GM12874 (cell line): ENCODE measurements at regions not wholly inside any gene's neighbourhood (a gene's known extent, or its start where the extent isn't known, plus 50 kb on each side); places are given as distances from the start of the nearest gene placed in this dataset.

Source experiments
- TF ChIP-seq, protein P1 (sequence below): IDR thresholded peaks from 2 replicates; pipeline ENCODE4 v1.5.1; 2011; ENCODE audit warnings: low read depth, mild to moderate bottlenecking, control low read depth, low read length, moderate library complexity; ENCODE audit not compliant: insufficient read depth

DNA sequence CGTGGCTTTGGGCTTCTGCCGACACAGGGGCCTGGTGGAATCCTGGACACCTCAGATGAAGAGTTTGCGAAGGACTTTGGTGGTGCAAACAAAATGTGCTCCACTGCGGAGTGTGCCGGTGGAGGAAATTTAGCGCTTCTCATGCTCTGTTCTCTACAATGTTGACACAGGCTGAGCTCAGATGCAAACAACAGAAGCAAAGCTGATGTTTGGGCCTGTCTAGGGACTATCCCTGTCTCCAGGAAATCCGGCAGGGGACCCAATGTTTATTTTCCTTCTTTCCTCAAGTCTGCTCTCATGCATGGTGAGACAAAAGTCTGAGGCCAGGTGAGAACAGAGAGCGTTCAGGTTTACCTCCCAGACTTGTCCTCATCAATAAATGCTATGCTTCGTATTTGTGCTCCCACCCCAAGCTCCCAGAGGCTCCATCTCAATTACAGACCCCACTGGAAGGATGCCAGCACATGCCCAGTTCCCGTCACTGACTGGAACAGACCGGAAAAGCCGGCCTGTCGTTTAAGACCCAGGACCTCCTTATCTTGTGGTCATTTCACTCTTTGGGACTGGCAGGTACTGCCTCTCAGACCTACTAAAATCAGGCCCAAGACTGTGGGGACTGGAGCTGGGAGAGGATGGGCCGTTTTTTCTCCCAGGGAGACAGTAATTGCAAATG, 105.7 kb upstream of the B3GAT1 start:
- TF ChIP-seq, protein P1, sequence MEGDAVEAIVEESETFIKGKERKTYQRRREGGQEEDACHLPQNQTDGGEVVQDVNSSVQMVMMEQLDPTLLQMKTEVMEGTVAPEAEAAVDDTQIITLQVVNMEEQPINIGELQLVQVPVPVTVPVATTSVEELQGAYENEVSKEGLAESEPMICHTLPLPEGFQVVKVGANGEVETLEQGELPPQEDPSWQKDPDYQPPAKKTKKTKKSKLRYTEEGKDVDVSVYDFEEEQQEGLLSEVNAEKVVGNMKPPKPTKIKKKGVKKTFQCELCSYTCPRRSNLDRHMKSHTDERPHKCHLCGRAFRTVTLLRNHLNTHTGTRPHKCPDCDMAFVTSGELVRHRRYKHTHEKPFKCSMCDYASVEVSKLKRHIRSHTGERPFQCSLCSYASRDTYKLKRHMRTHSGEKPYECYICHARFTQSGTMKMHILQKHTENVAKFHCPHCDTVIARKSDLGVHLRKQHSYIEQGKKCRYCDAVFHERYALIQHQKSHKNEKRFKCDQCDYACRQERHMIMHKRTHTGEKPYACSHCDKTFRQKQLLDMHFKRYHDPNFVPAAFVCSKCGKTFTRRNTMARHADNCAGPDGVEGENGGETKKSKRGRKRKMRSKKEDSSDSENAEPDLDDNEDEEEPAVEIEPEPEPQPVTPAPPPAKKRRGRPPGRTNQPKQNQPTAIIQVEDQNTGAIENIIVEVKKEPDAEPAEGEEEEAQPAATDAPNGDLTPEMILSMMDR, result no peak

DNA sequence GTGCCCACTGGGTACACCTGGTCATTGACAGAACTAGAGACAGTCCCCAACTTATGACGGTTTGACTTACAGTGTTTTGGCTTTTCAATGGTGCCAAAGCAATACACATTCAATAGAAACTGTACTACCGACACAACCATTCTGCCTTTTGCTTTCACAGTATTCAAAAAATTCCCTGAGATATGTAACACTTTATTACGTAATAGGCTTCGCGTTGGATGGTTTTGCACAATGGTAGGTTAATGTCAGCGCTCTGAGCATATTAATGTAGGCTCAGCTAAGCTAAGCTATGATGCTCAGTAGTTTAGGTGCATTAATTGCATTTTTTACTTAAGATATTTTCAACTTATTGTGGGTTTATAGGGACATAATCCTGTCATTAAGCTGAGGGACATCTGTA, 105.1 kb upstream of the B3GAT1 start:
- TF ChIP-seq, protein P1, result no peak

DNA sequence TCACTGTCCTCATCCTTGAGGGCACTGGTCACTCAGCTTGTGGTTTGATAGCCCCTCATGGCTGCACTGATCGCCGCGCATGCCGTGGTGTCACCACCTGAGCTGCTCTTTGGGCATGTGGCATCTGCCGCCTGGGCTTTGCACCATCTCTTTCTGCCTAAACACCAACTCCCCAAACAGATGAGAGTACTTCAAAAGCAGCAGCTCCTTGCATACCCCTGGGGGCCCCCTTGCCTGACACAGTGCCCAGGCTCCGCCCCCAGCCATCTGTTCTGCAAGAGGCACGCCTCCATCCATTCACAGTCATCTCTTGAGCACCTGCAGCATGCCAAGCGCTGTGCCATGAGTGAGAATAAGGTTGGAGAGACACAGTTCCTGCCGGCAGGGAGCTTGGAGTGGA, 104.5 kb upstream of the B3GAT1 start:
- TF ChIP-seq, protein P1, result no peak

DNA sequence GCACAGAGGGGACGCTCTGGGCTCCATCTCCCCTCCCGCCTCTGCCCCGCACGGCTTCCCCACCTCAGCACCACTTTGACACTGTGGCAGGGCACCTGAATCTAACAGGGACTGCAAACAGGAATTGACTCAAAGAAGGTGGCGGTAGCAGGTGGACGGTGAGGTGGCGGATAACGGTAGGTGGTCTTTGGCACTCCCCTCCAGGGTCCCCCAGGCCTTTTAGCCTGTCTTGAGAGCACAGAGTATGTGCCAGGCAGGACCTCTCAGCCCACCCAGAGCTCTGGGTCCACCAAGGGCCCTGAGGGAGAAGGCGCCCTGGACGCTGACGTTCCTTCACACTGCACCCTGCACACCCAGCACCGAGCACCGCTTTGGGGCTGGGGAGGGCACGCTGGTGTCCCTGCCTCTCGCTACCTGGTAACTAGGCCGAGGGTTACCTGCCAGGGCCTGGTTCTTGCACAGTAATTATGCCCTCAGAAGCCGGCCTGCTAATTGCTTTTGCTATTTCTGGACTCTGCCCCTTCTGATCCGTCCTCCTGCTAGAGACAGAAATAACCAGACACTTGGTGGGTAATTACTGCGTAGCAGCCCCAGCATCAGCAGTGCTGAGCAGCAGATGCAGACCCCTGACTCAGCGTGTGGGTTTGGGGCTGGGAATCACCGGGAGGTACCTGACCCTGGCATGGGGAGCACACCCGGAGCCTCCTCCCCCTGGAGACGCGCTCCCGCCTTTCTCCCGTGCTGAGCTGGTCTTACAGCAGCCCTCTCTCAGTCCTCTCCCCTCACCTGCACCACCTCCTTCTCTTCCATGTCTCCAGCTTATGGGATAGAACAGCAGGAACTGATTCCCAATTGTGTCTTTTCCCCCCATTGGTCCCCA, 103.3 kb upstream of the B3GAT1 start:
- TF ChIP-seq, protein P1, result no peak

DNA sequence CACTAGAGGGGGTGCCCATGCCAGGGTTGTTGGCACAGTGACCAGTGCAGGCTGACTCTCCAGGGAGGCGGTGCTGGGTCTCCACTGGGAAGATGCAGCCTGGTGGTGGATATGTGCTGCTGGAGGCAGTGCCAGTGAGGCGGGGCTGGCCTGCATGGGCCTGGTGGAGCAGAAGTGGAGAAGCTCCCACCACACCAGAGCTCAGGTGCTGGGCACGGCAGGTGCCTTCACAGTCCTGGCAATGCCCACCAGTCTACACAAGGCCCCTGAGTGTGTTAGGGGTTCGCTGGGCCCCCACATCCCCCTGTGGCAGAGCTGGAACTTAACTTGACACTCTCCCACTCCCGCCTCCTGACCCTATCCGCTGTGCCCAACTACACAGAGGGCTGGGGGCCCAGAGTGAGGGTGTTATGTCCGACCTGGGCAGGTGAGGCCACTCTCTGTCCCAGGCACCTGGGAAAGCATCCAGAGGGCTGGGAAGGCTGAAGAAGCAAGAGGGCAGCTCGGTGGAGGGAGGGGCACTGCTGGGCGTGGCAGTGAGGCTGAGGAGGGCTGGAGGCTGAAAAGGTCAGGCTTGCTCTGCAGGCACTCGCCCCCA, 102.4 kb upstream of the B3GAT1 start:
- TF ChIP-seq, protein P1, result no peak

DNA sequence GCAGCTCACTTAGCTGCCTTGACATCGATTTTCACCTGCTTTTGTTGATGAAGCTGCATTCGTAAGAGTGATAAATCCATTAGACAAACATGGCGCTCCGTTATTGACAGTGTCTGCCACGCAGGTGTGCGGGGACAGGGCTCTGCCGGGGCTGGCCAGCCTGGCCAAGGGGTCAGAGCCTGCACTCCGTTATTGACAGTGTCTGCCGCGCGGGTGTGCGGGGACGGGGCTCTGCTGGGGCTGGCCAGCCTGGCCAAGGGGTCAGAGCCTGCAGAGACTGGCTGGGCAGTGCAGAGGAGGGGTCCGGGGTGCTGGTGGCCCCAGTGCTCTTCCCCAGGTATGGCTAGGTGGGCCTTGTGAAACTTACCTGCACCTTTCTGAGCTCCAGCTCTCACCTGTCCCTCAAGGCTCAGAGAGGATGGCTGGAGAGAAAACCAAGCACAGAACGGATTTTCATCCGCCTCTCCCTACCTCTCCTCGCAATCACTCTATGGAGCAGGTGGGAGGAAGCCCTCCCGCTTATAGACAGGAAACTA, 101.6 kb upstream of the B3GAT1 start:
- TF ChIP-seq, protein P1, result no peak
